Ovary (tissue), 3 donors: ENCODE measurements at regions not wholly inside any gene's neighbourhood (a gene's known extent, or its start where the extent isn't known, plus 50 kb on each side); places are given as distances from the start of the nearest gene placed in this dataset.

ENCODE experiments used
- EP300 ChIP-seq: sonication (generic); formaldehyde crosslinking; IDR thresholded peaks from one replicate; pipeline ENCODE4 v1.6.1; 2017; ENCODE audit warnings: antibody characterized with exemption
- TF ChIP-seq, protein P1 (sequence below), 3 donors: fragments of 450-650 bp in 2 of 3; fragments of 200-600 bp in 1 of 3; IDR thresholded peaks; one replicate each; pipeline versions ENCODE4 v1.5.1 to v1.8.0; 2016 to 2022; ENCODE audit warnings: antibody characterized with exemption in 3 of 3, mild to moderate bottlenecking in 1 of 3
- donor health status: DM: no; HTN: no; CAD: no.

DNA sequence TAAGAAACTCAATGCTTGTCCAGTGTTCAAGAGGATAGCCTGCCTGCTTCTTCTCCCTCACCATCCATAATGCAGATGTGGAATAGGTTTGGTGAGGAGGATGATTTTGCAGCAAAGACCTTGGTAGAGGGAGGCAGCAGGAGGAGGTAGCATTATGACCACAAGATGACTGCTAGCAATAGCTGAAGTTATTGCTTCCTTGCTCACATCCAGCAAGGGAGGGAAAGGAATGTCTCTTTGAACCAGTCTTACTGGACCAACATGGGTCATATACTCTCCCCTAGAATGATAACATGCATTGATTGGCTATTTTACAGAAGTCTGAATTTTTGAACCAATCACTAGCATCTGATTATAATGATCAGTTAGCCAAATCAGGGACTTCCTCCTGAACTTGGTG, 607.6 kb downstream of the EBF1 start:
- TF ChIP-seq, protein P1, sequence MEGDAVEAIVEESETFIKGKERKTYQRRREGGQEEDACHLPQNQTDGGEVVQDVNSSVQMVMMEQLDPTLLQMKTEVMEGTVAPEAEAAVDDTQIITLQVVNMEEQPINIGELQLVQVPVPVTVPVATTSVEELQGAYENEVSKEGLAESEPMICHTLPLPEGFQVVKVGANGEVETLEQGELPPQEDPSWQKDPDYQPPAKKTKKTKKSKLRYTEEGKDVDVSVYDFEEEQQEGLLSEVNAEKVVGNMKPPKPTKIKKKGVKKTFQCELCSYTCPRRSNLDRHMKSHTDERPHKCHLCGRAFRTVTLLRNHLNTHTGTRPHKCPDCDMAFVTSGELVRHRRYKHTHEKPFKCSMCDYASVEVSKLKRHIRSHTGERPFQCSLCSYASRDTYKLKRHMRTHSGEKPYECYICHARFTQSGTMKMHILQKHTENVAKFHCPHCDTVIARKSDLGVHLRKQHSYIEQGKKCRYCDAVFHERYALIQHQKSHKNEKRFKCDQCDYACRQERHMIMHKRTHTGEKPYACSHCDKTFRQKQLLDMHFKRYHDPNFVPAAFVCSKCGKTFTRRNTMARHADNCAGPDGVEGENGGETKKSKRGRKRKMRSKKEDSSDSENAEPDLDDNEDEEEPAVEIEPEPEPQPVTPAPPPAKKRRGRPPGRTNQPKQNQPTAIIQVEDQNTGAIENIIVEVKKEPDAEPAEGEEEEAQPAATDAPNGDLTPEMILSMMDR (IDR thresholded peaks at IDR 0.05): no peak
- TF ChIP-seq EP300: no peak
